ENCODE measurements at regions not wholly inside any gene's neighbourhood (a gene's known extent, or its start where the extent isn't known, plus 50 kb on each side); places are given as distances from the start of the nearest gene placed in this dataset.

DNA sequence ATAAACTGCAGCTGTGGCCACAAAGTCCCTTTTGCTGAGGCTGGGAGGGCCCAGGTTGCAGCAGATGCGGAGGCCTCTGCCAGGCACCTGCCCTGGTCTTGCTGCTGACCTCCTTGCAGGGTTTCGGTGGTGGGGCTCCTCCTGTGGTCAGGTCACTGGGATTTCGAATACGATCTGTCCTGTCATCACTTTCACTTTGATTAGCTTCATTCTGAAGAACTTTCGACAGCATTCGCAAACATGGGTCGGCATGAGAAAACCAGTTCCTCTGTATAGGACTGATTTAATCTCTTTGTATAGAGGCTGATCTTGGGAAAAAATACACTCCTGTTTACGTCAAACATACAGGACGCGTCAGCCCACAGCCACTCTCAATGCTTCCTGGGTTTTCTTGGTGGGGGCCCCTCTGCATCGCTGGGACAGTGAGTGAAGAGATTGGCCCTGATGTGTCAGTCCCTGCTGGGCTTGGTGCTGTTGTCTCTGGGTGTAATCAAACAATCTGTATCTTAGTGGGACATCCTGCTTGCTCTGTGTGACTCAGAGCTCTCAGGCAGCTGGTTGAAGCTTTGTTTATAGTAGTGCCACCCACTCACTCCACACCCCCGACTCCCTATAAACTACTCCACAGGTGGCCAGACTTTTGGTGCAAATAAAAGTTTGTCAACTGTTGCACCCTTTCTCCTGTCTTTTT is 209.4 kb upstream of the CXCR4 start:
- Histone ChIP-seq H3K27me3 (ENCODE audit: insufficient read depth, low read length) (no peaks in the 10 kb centered on the region), H3K18ac (ENCODE audit: insufficient read length, low read depth, low read length) (no peak overlapping the region), H4K20me1 (ENCODE audit: control insufficient read depth, insufficient read depth, insufficient read length) (no peaks in the 10 kb centered on the region), H2BK12ac (ENCODE audit: insufficient read length, low read depth, low read length) (no peak overlapping the region), H3K79me1 (ENCODE audit: insufficient read depth, low read depth, low read length, poor library complexity, severe bottlenecking) (no peaks in the 10 kb centered on the region), H2BK20ac (ENCODE audit: low read depth, low read length, poor library complexity, severe bottlenecking) (no peak overlapping the region), H3K4ac (ENCODE audit: low read depth, low read length) (no peak overlapping the region), H3K14ac (ENCODE audit: insufficient read depth, low read length) (no peak overlapping the region), H3K27ac (ENCODE audit: insufficient read length, low read depth, low read length) (no peak overlapping the region), H2AFZ (ENCODE audit: low read length) (no peak overlapping the region), H2BK120ac (ENCODE audit: low read depth, low read length, poor library complexity, severe bottlenecking) (no peak overlapping the region), H2BK5ac (ENCODE audit: insufficient read length, low read length) (no peak overlapping the region), H3K4me2 (ENCODE audit: insufficient read depth, insufficient read length, low read length) (no peak overlapping the region), H3K23ac (ENCODE audit: insufficient read length, low read depth, low read length) (no peak overlapping the region), H4K91ac (ENCODE audit: insufficient read length, low read depth, low read length) (no peak overlapping the region), H3K4me1 (ENCODE audit: insufficient read depth, low read length) (peaks cover 4% of the 10 kb centered on the region; the same call in 1 of the 2 replicates), H3K23me2 (ENCODE audit: insufficient read length, low read depth, low read length, poor library complexity, severe bottlenecking) (no peaks in the 10 kb centered on the region), H2BK15ac (ENCODE audit: low read depth, low read length) (no peak overlapping the region), H2AK5ac (ENCODE audit: insufficient read length, low read length) (no peak overlapping the region), H4K5ac (ENCODE audit: insufficient read length, low read depth, low read length) (no peak overlapping the region), H3K9ac (ENCODE audit: extremely low read depth, insufficient read length, low read length) (no peak overlapping the region), H3K79me2 (ENCODE audit: insufficient read depth, low read length) (no peaks in the 10 kb centered on the region), H3K56ac (ENCODE audit: insufficient read length, low read depth, low read length) (no peak overlapping the region), H4K8ac (replicated peaks; ENCODE audit: insufficient read length, low read depth, low read length) (no peak overlapping the region), H3K9me3 (ENCODE audit: control insufficient read depth, low read depth, low read length) (no peaks in the 10 kb centered on the region), H3T11ph (ENCODE audit: low read length) (no peak overlapping the region)
- Mint-ChIP-seq H3K27ac (peak overlapping the region in 1 of 3 experiments; percentile 29; a peak in 2 of 7 replicates), H3K27me3 (ENCODE audit: low read depth) (no peaks in the 10 kb centered on the region), H3K4me1 (peaks cover 41% of the 10 kb centered on the region in 2 experiments), H3K9me3 (no peaks in the 10 kb centered on the region), H3K36me3 (ENCODE audit: insufficient read depth in 1 of 3, low read depth in 3 of 3) (no peaks in the 10 kb centered on the region), H3K4me3 (no peak overlapping the region)
- TF ChIP-seq, protein P1, sequence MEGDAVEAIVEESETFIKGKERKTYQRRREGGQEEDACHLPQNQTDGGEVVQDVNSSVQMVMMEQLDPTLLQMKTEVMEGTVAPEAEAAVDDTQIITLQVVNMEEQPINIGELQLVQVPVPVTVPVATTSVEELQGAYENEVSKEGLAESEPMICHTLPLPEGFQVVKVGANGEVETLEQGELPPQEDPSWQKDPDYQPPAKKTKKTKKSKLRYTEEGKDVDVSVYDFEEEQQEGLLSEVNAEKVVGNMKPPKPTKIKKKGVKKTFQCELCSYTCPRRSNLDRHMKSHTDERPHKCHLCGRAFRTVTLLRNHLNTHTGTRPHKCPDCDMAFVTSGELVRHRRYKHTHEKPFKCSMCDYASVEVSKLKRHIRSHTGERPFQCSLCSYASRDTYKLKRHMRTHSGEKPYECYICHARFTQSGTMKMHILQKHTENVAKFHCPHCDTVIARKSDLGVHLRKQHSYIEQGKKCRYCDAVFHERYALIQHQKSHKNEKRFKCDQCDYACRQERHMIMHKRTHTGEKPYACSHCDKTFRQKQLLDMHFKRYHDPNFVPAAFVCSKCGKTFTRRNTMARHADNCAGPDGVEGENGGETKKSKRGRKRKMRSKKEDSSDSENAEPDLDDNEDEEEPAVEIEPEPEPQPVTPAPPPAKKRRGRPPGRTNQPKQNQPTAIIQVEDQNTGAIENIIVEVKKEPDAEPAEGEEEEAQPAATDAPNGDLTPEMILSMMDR (conservative IDR thresholded peaks at IDR 0.05), result no peak
- DNase-seq, result no peak
- WGBS (ENCODE audit: extremely low coverage, insufficient read length, low lambda C conversion rate), result no CpG with 5 or more reads among the region's 12 CpGs
